ENCODE measurements at regions not wholly inside any gene's neighbourhood (a gene's known extent, or its start where the extent isn't known, plus 50 kb on each side); places are given as distances from the start of the nearest gene placed in this dataset.

DNA sequence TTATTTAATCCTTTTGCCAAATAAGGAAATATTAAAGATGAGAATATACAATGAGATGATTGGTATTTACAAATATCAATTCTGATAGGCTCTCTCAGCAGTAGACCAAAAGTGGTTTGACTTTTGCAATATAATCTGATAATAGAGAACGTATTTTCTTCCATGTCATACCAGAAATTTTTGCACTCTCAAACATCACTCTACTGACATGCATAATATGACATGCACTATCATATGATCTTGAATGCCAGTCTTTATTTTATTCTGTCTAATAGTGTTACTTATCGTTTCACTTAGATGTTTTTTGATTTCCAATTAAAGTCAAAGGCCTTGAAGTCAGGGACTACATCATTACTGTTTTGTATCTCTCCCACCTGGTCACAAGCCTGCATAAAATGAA, 259.2 kb downstream of the PCDH7 start:
- DNase-seq (ENCODE audit: extremely low spot score), result no peak
- CTCF ChIA-PET, result no interaction called here
- no peak for TF ChIP-seq CTCF (IDR thresholded peaks at IDR 0.05; ENCODE audit: control extremely low read depth, extremely low read depth, low read depth, missing control alignments)
- POLR2A ChIA-PET, result no interaction called here

DNA sequence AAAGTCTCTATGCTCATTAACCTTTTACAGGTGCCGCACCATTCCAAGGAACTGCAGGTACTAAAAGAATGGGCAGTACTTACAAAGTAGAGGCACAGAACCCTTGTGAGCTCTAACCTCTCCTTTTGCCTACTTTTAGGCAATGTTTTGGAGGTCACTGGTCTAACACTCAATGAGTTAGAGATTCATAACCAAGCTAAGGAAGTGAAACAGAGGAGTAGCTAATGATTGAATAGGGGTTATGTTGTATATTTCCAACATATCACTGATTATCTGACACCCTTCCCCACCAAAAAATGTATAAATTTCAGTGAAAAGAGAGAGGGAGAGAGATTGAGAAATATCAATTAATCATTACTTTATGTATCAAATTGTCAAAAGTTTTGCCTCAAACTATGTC, 269.3 kb downstream of the PCDH7 start:
- POLR2A ChIA-PET, result no interaction called here
- no peak for TF ChIP-seq CTCF (IDR thresholded peaks at IDR 0.05; ENCODE audit: control extremely low read depth, extremely low read depth, low read depth, missing control alignments)
- CTCF ChIA-PET, result interaction anchor here (0.7 kb wide), 1 partner anchor 13 kb away, joined by 3 read pairs; no protein-coding TSS in a partner anchor

DNA sequence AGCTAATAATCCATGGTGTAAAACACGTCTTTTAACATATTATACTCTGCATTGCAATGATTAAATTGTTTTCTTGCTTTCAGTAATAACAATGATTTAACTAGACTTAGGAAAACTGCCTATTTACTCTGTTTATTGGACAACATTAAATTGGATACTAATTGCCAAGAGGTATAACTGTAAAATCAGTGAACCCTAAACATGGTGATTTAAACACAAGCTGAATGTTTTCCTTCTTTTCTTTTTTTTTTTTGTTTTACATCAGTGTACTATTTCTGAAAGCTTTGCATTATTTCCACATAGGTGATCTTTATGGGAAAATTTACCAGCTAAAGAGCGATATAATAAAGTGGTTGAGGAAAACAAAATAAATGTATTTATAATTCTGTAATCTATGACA, 276.7 kb downstream of the PCDH7 start:
- ChIA-PET CTCF (no interaction called here), POLR2A (no interaction called here)
- DNase-seq (ENCODE audit: extremely low spot score), result no peak
- TF ChIP-seq CTCF (IDR thresholded peaks at IDR 0.05; ENCODE audit: control extremely low read depth, extremely low read depth, low read depth, missing control alignments), result no peak

More for the DNA sequence above, 269.3 kb downstream of the PCDH7 start:
- no peak for DNase-seq (ENCODE audit: extremely low spot score)

DNA sequence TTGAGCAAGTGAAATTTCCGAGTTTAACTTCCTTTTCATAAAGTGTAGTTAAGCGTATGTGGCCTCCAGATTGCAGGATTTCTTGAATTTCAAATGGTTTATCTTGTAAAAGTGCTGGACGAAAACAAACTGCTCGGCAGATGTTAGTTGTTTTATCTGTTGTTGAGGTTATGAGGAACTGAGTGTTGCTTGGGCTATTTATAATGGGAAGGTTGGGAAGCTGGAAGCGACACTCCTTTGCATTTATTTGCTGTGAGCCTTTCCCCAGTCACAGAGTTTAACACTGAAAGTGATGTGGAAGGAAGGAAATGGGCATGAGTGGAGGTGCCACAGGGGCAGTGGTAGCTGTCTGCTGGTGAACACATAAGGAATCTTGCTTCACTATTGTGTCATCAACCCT, 284.9 kb downstream of the PCDH7 start:
- ChIA-PET CTCF (interaction anchor here (0.7 kb wide), 1 partner anchor 25 kb away, joined by 3 read pairs; no protein-coding TSS in a partner anchor), POLR2A (no interaction called here)
- TF ChIP-seq CTCF (IDR thresholded peaks at IDR 0.05; ENCODE audit: control extremely low read depth, extremely low read depth, low read depth, missing control alignments), result no peak
- DNase-seq (ENCODE audit: extremely low spot score), result no peak

DNA sequence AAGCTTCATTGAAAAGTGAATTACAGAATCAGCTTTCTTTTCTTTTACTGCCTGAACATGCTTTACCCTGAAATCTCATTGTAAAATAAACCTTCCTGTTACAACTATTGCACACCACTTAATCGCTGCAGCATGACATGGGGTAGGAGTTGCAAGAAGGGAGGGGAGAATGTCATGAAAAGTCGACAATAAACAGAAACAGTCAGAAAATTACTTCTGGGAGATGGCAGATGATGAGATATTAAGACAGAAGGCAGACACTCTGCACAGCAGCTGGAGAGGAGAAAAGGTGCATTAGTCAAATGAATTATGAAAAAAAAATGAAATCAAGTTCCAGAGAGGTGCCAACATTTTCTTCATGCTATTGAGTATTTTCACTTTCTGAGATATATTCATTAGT, 287.7 kb downstream of the PCDH7 start:
- POLR2A ChIA-PET, result no interaction called here
- TF ChIP-seq CTCF (IDR thresholded peaks at IDR 0.05; ENCODE audit: control extremely low read depth, extremely low read depth, low read depth, missing control alignments), result no peak
- DNase-seq (ENCODE audit: extremely low spot score), result no peak
- CTCF ChIA-PET, result no interaction called here

- CTCF ChIA-PET, result no interaction called here
- no peak for TF ChIP-seq CTCF (IDR thresholded peaks at IDR 0.05; ENCODE audit: control extremely low read depth, extremely low read depth, low read depth, missing control alignments)
- POLR2A ChIA-PET, result no interaction called here
- DNase-seq (ENCODE audit: extremely low spot score), result no peak
Observed at GRCh38 chr4:31009926-31010325, 289.8 kb downstream of the PCDH7 start.

GRCh38 chr4:31015123-31015522, 295.0 kb downstream of the PCDH7 start:
- POLR2A ChIA-PET, result no interaction called here
- CTCF ChIA-PET, result no interaction called here
- no peak for DNase-seq (ENCODE audit: extremely low spot score)
- TF ChIP-seq CTCF (IDR thresholded peaks at IDR 0.05; ENCODE audit: control extremely low read depth, extremely low read depth, low read depth, missing control alignments), result no peak
